Thoracic aorta (tissue), 2 donors: ENCODE measurements at regions not wholly inside any gene's neighbourhood (a gene's known extent, or its start where the extent isn't known, plus 50 kb on each side); places are given as distances from the start of the nearest gene placed in this dataset.

Source experiments
- ATAC-seq: fragments of 150-250 bp; one replicate; pipeline ENCODE4 v1.8.0; 2017; ENCODE audit warnings: low read depth; ENCODE audit not compliant: insufficient number of reproducible peaks, low FRiP score
- DNase-seq: peaks from one replicate; pipeline ENCODE4 v3.0.0-alpha.2; 2020; ENCODE audit warnings: low spot score
- H3K27ac ChIP-seq, 2 donors: fragments of 200-600 bp; sonication (generic); 1 replicate in 1 of 2; 2 replicates in 1 of 2; pipeline ENCODE4 v1.5.1; 2016; ENCODE audit warnings: mild to moderate bottlenecking in 2 of 2, moderate library complexity in 2 of 2
- H3K27me3 ChIP-seq: fragments of 200-600 bp; sonication (generic); replicated peaks from 2 replicates; pipeline ENCODE4 v1.6.0; 2016; ENCODE audit warnings: mild to moderate bottlenecking; ENCODE audit not compliant: insufficient read depth
- H3K36me3 ChIP-seq: fragments of 200-600 bp; sonication (generic); one replicate; pipeline ENCODE4 v1.5.1; 2016
- H3K4me1 ChIP-seq, 2 donors: fragments of 200-600 bp; sonication (generic); 1 replicate in 1 of 2; 2 replicates in 1 of 2; pipeline versions ENCODE4 v1.5.1 to v1.6.0; 2016; ENCODE audit warnings: low read depth in 2 of 2, mild to moderate bottlenecking in 1 of 2; ENCODE audit not compliant: control insufficient read depth in 1 of 2
- H3K4me3 ChIP-seq: fragments of 200-600 bp; sonication (generic); 2 replicates; pipeline ENCODE4 v1.5.1; 2016; ENCODE audit warnings: mild to moderate bottlenecking
- H3K9me3 ChIP-seq: fragments of 200-600 bp; sonication (generic); 2 replicates; pipeline ENCODE4 v1.5.1; 2016
- TF ChIP-seq, protein P1 (sequence below): fragments of 200-600 bp; sonication (generic); IDR thresholded peaks from one replicate; pipeline ENCODE4 v1.5.1; 2019; ENCODE audit warnings: antibody characterized with exemption

- H3K9me3 ChIP-seq: no peaks in the 10 kb centered on the region
- TF ChIP-seq, protein P1, sequence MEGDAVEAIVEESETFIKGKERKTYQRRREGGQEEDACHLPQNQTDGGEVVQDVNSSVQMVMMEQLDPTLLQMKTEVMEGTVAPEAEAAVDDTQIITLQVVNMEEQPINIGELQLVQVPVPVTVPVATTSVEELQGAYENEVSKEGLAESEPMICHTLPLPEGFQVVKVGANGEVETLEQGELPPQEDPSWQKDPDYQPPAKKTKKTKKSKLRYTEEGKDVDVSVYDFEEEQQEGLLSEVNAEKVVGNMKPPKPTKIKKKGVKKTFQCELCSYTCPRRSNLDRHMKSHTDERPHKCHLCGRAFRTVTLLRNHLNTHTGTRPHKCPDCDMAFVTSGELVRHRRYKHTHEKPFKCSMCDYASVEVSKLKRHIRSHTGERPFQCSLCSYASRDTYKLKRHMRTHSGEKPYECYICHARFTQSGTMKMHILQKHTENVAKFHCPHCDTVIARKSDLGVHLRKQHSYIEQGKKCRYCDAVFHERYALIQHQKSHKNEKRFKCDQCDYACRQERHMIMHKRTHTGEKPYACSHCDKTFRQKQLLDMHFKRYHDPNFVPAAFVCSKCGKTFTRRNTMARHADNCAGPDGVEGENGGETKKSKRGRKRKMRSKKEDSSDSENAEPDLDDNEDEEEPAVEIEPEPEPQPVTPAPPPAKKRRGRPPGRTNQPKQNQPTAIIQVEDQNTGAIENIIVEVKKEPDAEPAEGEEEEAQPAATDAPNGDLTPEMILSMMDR: no peak
These were observed 660.6 kb upstream of the SLC10A2 start for GRCh38 chr13:103726808-103727207.

DNA sequence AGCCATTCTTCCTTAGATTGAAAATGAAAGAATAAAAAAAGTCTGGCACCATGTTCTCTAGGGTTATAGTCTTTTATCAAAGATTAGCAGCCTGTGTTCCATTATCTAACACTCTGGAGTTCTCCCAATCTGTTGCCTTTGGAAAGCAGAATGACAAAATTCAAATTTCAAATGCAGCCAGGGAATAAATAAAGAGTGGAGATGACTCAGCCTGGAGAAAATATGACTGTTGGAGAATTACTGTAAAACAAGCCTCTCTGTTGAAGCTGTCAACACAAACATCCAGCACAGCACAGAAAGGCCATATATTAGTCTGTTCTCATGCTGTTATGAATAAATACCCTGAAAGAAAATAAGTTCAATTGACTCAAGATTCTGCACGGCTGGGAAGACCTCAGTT is 650.5 kb upstream of the SLC10A2 start:
- TF ChIP-seq, protein P1: no peak
- no peaks in the 10 kb centered on the region for H3K27me3 ChIP-seq
- ATAC-seq: no peak

More at GRCh38 chr13:103726808-103727207, 660.6 kb upstream of the SLC10A2 start:
- Histone ChIP-seq H3K4me1 (no peaks in the 10 kb centered on the region), H3K27ac (no peak overlapping the region), H3K27me3 (no peaks in the 10 kb centered on the region), H3K36me3 (no peaks in the 10 kb centered on the region), H3K4me3 (no peak overlapping the region)
- no peak for ATAC-seq
- DNase-seq: no peak

DNA sequence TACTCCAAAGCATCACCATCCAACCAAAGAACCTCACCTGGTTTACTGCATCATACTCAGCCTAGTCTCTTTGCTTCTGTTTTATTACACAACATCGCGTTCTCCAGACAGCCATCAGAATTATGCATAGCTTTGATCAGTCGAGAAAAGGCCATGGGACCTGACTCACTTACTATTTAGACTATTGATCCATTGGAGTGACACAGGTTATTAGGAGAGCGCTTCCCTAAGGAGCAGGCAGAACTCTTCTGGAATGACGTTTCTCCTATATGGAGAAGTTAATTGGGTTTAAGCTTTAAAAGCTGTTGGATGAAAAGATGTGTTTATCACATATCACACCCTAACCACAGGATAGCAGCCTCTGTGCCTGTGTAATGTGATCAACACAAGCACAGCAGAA is 649.1 kb upstream of the SLC10A2 start:
- no peaks in the 10 kb centered on the region for H3K4me1 ChIP-seq
- TF ChIP-seq, protein P1: no peak
- H3K9me3 ChIP-seq: no peaks in the 10 kb centered on the region
- no peaks in the 10 kb centered on the region for H3K27me3 ChIP-seq
- H3K36me3 ChIP-seq: no peaks in the 10 kb centered on the region
- H3K27ac ChIP-seq: no peak overlapping the region
- DNase-seq (no peak), ATAC-seq (no peak)
- no peak overlapping the region for H3K4me3 ChIP-seq

More for the DNA sequence above, 650.5 kb upstream of the SLC10A2 start:
- no peak for DNase-seq
- Histone ChIP-seq H3K27ac (no peak overlapping the region), H3K4me1 (no peaks in the 10 kb centered on the region), H3K36me3 (no peaks in the 10 kb centered on the region), H3K4me3 (no peak overlapping the region), H3K9me3 (no peaks in the 10 kb centered on the region)

GRCh38 chr13:103703246-103703645 is 637.0 kb upstream of the SLC10A2 start:
- Histone ChIP-seq H3K27me3 (no peaks in the 10 kb centered on the region), H3K4me3 (no peak overlapping the region), H3K27ac (no peak overlapping the region), H3K36me3 (no peaks in the 10 kb centered on the region), H3K4me1 (no peaks in the 10 kb centered on the region), H3K9me3 (no peaks in the 10 kb centered on the region)
- no peak for DNase-seq
- ATAC-seq: no peak
- TF ChIP-seq, protein P1: no peak

- TF ChIP-seq, protein P1: no peak
- Histone ChIP-seq H3K4me1 (no peaks in the 10 kb centered on the region), H3K27ac (no peak overlapping the region), H3K4me3 (no peak overlapping the region), H3K36me3 (no peaks in the 10 kb centered on the region), H3K27me3 (no peaks in the 10 kb centered on the region), H3K9me3 (no peaks in the 10 kb centered on the region)
- no peak for ATAC-seq
- no peak for DNase-seq
These were observed 631.8 kb upstream of the SLC10A2 start for GRCh38 chr13:103698000-103698399.
